Right renal cortex interstitium (tissue), 3 donors: ENCODE measurements at regions not wholly inside any gene's neighbourhood (a gene's known extent, or its start where the extent isn't known, plus 50 kb on each side); places are given as distances from the start of the nearest gene placed in this dataset.

Experiments
- DNase-seq, 3 donors: peaks; one replicate each; pipeline ENCODE4 v3.0.0-alpha.2; 2013; ENCODE audit warnings: low read depth in 3 of 3, low spot score in 2 of 3

GRCh38 chr14:84807673-84808072, 722.3 kb upstream of the FLRT2 start:
- DNase-seq: no peak

DNA sequence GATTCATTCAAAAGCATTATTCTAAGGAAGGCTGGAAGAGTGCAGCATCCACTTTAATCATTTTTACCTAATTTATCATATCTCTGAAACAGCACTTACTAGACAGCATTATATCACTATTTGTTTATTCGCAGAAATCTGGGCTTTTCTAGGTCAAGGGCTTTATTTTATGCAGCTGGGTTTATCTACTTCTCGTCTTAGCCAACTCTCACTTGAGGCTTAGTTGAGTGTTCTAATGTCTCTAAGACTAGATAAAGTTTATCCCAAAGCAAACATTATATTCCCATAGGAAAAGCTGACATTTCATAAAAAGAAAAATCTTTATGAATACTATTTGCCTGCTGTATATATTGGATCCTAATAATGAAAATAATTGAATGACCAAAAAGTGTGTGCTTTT, 720.8 kb upstream of the FLRT2 start:
- DNase-seq: no peak

DNA sequence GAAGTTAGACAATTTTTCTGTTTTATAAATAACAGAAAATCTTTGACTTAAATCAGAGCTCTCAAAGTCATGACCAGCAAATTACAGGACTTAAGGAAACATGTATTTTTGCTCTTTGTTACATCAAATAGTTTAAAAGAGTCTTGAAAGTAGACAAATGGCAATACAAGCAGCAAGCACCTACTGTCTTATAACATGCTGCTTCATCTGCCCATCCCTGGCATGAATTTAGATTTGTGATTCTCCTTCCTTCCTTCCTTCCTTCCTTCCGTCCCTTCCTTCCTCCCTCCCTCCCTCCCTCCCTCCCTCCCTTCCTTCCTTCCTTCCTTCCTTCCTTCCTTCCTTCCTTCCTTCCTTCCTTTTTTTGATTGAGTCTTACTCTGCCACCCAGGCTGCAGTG, 715.6 kb upstream of the FLRT2 start:
- DNase-seq: no peak

- DNase-seq: no peak
Measured at GRCh38 chr14:84819528-84819927, 710.4 kb upstream of the FLRT2 start.

DNA sequence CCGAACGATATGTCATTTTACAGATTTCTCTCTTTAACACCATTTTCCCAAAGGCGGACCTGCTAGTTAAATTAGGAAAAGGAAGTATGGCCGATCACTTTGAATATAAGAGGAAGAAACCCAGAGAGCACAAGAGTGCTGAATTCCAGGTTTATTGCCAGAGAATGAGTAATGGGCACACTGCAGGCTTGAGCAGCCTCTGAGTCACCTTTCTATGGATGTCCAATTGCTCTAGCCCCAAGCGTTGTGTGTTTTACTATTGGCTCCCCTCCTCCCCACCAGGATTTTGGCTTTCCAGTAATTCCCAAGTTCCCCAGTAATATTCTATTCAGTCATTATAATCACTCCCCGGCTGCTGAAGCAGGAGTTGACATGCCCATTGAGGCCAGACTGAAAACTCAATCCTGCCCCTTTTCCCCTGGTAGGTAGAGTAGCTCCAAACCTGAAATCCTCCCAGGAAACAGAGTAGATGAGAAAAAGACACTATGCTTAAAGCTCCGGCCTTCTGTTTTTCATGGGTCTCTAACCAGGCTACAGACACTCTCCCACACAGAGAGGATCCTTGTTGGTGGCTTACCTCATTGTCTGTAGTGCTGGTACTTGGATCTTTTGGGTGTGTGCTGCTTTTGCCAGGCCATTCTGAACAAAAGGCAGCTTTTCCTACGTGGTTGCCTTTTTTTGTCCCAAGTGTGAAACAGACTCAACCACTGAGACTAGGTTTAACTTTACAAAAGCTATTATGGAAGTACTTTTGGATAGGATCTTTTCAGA, 704.3 kb upstream of the FLRT2 start:
- no peak for DNase-seq

DNA sequence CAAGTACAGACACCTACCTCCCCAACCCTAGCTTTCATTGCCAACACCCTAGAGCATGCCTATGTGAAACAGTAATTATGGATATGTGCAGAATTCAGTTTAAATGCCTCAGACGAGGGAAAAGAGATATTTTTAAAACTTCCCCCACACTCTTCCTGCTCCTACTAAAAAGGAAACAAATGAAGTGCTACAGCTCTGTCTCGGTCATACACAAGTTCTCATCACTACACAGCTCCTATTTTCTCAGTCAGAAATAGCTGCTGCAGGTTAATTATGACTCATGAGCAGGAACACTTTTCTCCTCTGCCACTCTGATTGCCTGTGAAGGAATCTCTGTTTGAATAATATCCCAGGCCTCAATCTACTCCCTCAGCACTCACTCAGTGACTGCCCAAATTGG, 703.6 kb upstream of the FLRT2 start:
- DNase-seq: no peak

DNA sequence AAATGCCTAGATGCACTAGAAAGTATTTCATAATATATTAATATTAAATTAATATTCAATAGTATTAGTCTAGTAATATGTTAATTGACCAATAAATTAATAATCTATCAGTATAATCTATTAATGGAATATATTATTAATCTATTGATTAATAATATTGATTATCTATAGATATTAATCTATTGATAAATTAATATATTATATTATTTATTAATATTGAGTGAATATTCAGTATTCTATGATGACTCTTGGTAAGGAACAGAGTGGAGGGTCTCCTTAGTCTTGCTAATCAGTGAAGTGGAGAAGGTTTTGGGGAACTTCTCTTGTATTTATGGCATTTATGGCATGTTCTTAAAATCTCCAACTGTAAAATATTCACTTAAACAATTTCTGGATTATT, 679.3 kb upstream of the FLRT2 start:
- no peak for DNase-seq

- DNase-seq: no peak
Measured at GRCh38 chr14:84856751-84857534, 673.0 kb upstream of the FLRT2 start.

- DNase-seq: no peak
Measured at GRCh38 chr14:84857571-84857970, 672.4 kb upstream of the FLRT2 start.

- DNase-seq: no peak
Measured at GRCh38 chr14:84859116-84859515, 670.8 kb upstream of the FLRT2 start.

- no peak for DNase-seq
Measured at GRCh38 chr14:84864548-84865271, 665.2 kb upstream of the FLRT2 start.

- no peak for DNase-seq
Measured at GRCh38 chr14:84871734-84872133, 658.2 kb upstream of the FLRT2 start.

DNA sequence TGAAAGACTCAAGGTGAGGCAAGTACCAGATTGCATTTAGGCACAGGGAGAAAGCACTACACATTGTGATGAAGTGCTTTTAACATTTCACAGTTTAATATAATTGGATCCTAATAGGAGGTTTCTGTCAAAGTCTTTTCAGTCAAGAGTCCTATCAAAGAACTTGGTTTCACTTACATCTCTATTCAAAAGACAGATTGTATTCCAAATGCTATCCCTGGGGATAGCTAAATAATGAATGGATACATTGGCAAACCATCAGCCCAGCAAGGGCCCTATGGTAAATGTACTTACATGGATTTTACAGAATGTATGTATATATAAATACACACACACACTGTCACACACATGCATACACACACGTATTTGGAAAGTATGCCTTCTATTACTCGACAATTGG, 655.5 kb upstream of the FLRT2 start:
- no peak for DNase-seq

DNA sequence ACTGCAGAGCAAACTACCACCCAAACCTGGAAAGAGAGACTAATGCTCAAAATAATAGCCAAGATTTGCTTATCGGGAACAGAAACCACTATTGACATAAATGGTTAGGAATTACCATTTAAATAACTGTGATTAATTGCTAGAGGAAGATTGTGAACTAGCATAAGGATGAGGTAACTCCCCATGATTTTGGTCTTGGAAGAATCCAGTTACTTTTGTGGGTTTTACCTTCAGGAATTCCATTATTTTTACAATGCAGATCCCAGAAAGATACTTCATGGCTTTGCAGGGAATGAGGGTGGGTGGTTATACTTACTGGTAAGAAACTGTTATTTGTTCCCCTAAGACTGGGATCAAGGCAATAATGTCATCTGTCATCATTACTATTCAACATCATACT, 652.9 kb upstream of the FLRT2 start:
- DNase-seq: no peak

DNA sequence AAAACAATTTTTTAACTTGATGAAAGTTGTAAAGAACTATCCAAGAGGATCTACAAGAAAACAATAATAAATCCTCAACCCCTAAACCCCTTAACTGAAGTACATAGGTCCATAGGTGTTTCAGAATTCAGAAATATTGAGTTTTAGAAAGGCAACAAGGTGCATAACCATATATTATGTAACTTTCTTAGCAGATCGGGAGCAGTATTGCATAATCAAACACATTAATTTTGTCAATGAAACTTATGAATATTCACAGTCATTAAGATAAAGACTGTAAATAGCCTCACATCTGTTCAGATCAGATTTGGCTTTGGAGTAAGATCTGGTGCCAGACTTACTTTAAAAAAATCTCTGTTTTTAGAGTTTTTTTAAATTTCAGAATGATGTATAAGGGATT, 647.1 kb upstream of the FLRT2 start:
- no peak for DNase-seq

GRCh38 chr14:84885061-84885460, 644.9 kb upstream of the FLRT2 start:
- no peak for DNase-seq

- no peak for DNase-seq
Measured at GRCh38 chr14:84891404-84891803, 638.5 kb upstream of the FLRT2 start.

GRCh38 chr14:84894254-84894653, 635.7 kb upstream of the FLRT2 start:
- no peak for DNase-seq

- DNase-seq: no peak
Measured at GRCh38 chr14:84922370-84922769, 607.6 kb upstream of the FLRT2 start.

DNA sequence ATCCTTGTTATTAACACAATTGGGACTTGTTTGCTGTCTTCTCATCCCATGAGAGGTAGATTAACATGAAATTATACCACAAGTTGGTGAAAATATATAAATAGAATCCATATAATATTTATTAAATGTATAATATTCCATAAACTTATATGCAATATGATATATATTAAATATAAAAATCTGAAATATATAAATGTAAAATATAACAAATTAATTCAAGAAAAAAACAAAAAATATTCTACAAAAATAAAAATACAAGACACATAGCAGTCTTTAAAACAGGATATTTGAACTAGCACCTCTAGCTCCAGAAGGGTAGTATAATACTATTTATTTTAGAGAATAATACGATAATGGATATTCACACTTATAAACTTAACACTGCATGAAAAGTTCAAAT, 603.3 kb upstream of the FLRT2 start:
- DNase-seq: no peak

DNA sequence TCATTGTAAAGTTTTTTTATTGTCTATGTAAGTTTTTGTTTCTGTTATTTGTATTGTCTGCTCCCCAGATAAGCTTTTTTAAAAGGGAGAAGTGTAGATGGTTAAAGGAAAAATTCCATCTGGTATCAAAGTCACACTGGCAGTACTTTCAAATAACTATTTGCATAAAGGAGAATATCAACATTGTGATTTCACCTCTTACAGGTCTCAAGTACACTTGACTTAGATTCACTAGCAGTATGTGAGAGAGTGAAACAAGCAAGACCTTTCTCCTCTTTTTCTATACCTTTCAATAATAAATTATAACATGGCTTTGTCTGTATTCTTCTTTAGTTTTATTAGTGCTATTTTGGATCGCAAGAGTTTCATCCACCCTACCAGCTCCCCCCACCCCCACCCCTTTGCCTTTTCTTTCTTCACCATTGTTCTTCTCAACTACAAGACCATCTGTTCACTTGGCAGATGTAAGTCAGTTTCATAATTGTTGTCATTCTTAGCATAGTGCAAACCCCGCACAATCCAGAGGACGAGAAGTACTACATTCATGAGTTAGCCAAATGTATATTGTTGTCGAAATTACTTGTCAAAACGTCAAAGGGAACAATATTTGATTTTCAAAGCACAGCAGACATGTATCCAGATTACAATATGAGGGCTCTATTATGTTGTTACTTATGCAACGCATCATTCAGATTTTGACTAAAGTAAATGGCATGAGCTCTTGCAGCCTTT, 602.7 kb upstream of the FLRT2 start:
- DNase-seq: no peak
